Lower leg skin (tissue), 3 donors: ENCODE measurements at regions not wholly inside any gene's neighbourhood (a gene's known extent, or its start where the extent isn't known, plus 50 kb on each side); places are given as distances from the start of the nearest gene placed in this dataset.

ENCODE experiments used
- POLR2A ChIP-seq, 2 donors: fragments of 450-650 bp; IDR thresholded peaks; one replicate each; pipeline ENCODE4 v1.6.1; 2016 to 2017; ENCODE audit warnings: antibody characterized with exemption in 2 of 2, mild to moderate bottlenecking in 1 of 2, moderate library complexity in 1 of 2
- TF ChIP-seq, protein P1 (sequence below), 3 donors: fragments of 450-650 bp; IDR thresholded peaks; one replicate each; pipeline ENCODE4 v1.5.1; 2016; ENCODE audit warnings: antibody characterized with exemption in 3 of 3, mild to moderate bottlenecking in 3 of 3, moderate library complexity in 2 of 3

- TF ChIP-seq POLR2A (IDR thresholded peaks at IDR 0.05), result no peak
- TF ChIP-seq, protein P1, sequence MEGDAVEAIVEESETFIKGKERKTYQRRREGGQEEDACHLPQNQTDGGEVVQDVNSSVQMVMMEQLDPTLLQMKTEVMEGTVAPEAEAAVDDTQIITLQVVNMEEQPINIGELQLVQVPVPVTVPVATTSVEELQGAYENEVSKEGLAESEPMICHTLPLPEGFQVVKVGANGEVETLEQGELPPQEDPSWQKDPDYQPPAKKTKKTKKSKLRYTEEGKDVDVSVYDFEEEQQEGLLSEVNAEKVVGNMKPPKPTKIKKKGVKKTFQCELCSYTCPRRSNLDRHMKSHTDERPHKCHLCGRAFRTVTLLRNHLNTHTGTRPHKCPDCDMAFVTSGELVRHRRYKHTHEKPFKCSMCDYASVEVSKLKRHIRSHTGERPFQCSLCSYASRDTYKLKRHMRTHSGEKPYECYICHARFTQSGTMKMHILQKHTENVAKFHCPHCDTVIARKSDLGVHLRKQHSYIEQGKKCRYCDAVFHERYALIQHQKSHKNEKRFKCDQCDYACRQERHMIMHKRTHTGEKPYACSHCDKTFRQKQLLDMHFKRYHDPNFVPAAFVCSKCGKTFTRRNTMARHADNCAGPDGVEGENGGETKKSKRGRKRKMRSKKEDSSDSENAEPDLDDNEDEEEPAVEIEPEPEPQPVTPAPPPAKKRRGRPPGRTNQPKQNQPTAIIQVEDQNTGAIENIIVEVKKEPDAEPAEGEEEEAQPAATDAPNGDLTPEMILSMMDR (IDR thresholded peaks at IDR 0.05), result no peak
Measured at GRCh38 chr6:30009113-30009512, 52.0 kb upstream of the POLR1H start.
